ENCODE measurements at regions not wholly inside any gene's neighbourhood (a gene's known extent, or its start where the extent isn't known, plus 50 kb on each side); places are given as distances from the start of the nearest gene placed in this dataset.

DNA sequence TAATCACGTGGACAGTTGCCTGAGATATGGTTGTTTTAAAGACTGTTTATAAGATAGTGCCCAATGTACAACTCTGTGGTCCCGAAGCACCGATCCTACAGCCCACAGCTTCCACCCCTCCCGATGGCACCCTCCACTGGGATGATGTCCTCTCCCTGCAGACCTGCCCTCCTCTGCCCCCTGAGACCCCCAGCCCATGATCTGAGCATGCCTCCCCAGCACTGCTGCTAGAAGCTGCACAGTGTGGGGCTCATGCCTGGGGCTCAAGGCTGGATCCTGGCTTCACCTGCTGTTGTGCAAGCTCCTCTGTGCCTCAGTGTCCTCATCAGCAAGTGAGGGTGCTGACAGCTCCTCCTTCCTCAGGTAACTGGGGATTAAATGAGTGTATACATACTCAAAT lies 254.7 kb upstream of the MKI67 start:
- no peak overlapping the region for H3K4me3 ChIP-seq (ENCODE audit: low read depth, low read length)
- no peaks in the 10 kb centered on the region for H3K79me2 ChIP-seq
- no peak overlapping the region for H3K27ac ChIP-seq
- H3K4me2 ChIP-seq (ENCODE audit: low read length), result no peak overlapping the region
- TF ChIP-seq, protein P1, sequence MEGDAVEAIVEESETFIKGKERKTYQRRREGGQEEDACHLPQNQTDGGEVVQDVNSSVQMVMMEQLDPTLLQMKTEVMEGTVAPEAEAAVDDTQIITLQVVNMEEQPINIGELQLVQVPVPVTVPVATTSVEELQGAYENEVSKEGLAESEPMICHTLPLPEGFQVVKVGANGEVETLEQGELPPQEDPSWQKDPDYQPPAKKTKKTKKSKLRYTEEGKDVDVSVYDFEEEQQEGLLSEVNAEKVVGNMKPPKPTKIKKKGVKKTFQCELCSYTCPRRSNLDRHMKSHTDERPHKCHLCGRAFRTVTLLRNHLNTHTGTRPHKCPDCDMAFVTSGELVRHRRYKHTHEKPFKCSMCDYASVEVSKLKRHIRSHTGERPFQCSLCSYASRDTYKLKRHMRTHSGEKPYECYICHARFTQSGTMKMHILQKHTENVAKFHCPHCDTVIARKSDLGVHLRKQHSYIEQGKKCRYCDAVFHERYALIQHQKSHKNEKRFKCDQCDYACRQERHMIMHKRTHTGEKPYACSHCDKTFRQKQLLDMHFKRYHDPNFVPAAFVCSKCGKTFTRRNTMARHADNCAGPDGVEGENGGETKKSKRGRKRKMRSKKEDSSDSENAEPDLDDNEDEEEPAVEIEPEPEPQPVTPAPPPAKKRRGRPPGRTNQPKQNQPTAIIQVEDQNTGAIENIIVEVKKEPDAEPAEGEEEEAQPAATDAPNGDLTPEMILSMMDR (IDR thresholded peaks at IDR 0.05), result no peak
- no peaks in the 10 kb centered on the region for H3K36me3 ChIP-seq (ENCODE audit: control insufficient read depth, insufficient read depth, low read length)
- no peak overlapping the region for H3K9ac ChIP-seq
- no peaks in the 10 kb centered on the region for H3K4me1 ChIP-seq
- H3K9me3 ChIP-seq (ENCODE audit: control insufficient read depth, low read length), result no peaks in the 10 kb centered on the region
- no peaks in the 10 kb centered on the region for H3K27me3 ChIP-seq (ENCODE audit: control insufficient read depth, insufficient read depth, low read length)
- no peak overlapping the region for H2AFZ ChIP-seq

DNA sequence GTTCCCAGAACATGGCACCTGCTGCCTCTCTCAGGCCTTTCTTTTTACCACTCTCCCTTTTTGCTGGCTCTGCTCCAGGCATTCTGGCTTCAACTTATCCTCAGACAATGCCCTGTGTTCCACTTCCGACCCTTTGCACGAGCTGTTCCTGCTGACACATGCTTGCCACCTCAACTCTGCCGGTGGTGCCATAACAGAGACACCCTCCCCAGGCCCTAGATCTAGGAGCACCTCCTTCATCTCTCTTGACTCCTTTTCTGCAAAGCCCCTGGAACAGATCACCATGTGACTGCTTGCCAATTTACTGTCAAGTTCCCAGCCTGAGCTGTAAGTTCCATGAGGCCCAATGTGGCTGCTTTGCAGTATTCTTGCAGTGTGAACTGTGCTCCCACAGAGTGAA lies 256.0 kb upstream of the MKI67 start:
- no peak overlapping the region for H3K4me3 ChIP-seq (ENCODE audit: low read depth, low read length)
- no peak overlapping the region for H2AFZ ChIP-seq
- H3K36me3 ChIP-seq (ENCODE audit: control insufficient read depth, insufficient read depth, low read length), result no peaks in the 10 kb centered on the region
- TF ChIP-seq, protein P1 (IDR thresholded peaks at IDR 0.05), result no peak
- H3K9me3 ChIP-seq (ENCODE audit: control insufficient read depth, low read length), result no peaks in the 10 kb centered on the region
- no peaks in the 10 kb centered on the region for H3K27me3 ChIP-seq (ENCODE audit: control insufficient read depth, insufficient read depth, low read length)
- H3K79me2 ChIP-seq, result no peaks in the 10 kb centered on the region
- no peak overlapping the region for H3K9ac ChIP-seq
- H3K27ac ChIP-seq, result no peak overlapping the region
- no peak overlapping the region for H3K4me2 ChIP-seq (ENCODE audit: low read length)
- no peaks in the 10 kb centered on the region for H3K4me1 ChIP-seq

DNA sequence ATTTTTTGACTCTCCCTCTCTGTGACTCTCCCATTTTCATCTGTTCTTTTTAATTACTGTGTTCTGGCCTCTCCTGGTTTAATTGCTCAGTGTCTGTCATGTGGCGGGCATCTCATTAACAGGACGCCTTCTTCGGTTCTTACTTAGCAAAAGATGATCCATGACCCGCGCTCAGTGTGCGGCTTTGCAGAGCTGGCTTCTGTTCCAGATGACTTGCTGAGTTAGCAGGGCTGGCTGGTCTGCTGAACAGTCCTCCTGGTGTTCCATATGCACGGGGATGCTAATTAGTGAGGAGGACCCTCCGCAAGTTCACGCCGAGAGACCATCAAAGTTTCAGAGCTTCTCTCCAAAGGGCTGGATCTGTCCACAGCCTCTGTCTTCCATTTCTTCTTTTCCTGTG lies 258.6 kb upstream of the MKI67 start:
- no peak overlapping the region for H3K4me3 ChIP-seq (ENCODE audit: low read depth, low read length)
- H3K79me2 ChIP-seq, result no peaks in the 10 kb centered on the region
- TF ChIP-seq, protein P1 (IDR thresholded peaks at IDR 0.05), result no peak
- H3K9me3 ChIP-seq (ENCODE audit: control insufficient read depth, low read length), result no peaks in the 10 kb centered on the region
- H2AFZ ChIP-seq, result no peak overlapping the region
- no peaks in the 10 kb centered on the region for H3K4me1 ChIP-seq
- H3K36me3 ChIP-seq (ENCODE audit: control insufficient read depth, insufficient read depth, low read length), result no peaks in the 10 kb centered on the region
- no peaks in the 10 kb centered on the region for H3K27me3 ChIP-seq (ENCODE audit: control insufficient read depth, insufficient read depth, low read length)
- no peak overlapping the region for H3K9ac ChIP-seq
- H3K4me2 ChIP-seq (ENCODE audit: low read length), result no peak overlapping the region
- no peak overlapping the region for H3K27ac ChIP-seq

DNA sequence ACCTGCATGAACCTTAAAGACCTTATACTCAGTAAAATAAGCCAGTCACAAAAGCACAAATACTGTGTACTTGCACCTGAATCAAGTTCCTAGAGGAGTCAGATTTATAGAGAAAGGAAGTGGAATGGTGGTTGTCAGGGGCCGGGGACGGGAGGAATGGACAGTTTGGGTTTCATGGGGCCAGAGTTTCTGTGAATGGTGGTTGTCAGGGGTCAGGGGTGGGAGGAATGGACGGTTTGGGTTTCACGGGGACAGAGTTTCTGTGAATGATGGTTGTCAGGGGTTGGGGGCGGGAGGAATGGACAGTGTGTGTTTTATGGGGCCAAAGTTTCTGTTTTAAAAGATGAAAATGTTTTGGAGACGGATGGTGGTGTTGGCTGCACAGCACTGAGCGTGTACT lies 260.0 kb upstream of the MKI67 start:
- H3K27ac ChIP-seq, result no peak overlapping the region
- TF ChIP-seq, protein P1 (IDR thresholded peaks at IDR 0.05), result no peak
- H3K4me3 ChIP-seq (ENCODE audit: low read depth, low read length), result no peak overlapping the region
- H3K9me3 ChIP-seq (ENCODE audit: control insufficient read depth, low read length), result no peaks in the 10 kb centered on the region
- no peaks in the 10 kb centered on the region for H3K27me3 ChIP-seq (ENCODE audit: control insufficient read depth, insufficient read depth, low read length)
- H3K4me2 ChIP-seq (ENCODE audit: low read length), result no peak overlapping the region
- H3K79me2 ChIP-seq, result no peaks in the 10 kb centered on the region
- H3K36me3 ChIP-seq (ENCODE audit: control insufficient read depth, insufficient read depth, low read length), result no peaks in the 10 kb centered on the region
- no peaks in the 10 kb centered on the region for H3K4me1 ChIP-seq
- no peak overlapping the region for H2AFZ ChIP-seq
- no peak overlapping the region for H3K9ac ChIP-seq

DNA sequence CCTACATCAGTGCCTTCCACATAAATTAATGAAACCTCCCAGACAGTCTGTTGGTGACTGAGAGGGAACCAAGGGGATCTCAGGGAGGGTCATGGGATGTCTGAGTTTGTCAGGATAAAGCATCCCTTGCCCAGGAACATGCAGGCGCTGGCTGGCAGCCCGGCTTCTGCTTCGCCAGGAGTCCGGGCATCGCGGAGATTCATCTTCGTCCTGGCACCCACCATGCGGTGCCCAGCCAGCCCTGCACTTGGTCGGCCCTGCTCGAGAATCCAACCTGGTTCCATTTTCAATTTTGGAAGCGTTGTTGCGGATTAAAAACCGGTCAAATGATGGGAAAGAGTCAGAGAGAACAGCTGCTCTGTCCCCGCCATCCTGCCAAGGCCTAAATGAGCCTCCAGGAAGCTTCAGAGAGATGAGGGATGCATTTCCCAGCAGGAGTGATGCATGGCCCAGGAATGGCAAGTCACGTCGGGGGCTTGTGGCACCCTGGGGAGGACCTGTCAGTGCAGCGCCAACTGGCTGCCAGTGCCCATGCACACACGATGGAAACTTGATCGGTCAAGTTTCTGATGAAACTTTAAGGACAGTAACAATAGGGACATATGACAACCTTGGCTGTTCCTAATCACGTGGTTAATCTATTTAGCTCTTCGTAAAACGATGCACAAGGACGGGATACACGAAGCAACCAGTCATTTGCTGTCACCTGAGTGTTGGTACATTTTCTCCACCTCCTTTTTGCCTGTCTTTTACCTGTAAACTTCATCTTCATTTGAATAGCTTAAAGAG lies 260.8 kb upstream of the MKI67 start:
- no peak overlapping the region for H3K27ac ChIP-seq
- TF ChIP-seq, protein P1 (IDR thresholded peaks at IDR 0.05), result no peak
- H3K4me1 ChIP-seq, result no peaks in the 10 kb centered on the region
- no peaks in the 10 kb centered on the region for H3K36me3 ChIP-seq (ENCODE audit: control insufficient read depth, insufficient read depth, low read length)
- H3K9ac ChIP-seq, result no peak overlapping the region
- no peaks in the 10 kb centered on the region for H3K79me2 ChIP-seq
- no peak overlapping the region for H2AFZ ChIP-seq
- H3K9me3 ChIP-seq (ENCODE audit: control insufficient read depth, low read length), result no peaks in the 10 kb centered on the region
- H3K4me3 ChIP-seq (ENCODE audit: low read depth, low read length), result no peak overlapping the region
- no peaks in the 10 kb centered on the region for H3K27me3 ChIP-seq (ENCODE audit: control insufficient read depth, insufficient read depth, low read length)
- no peak overlapping the region for H3K4me2 ChIP-seq (ENCODE audit: low read length)

Measured in parathyroid adenoma (tissue), 2 donors.